B cell (primary cell): ENCODE measurements at regions not wholly inside any gene's neighbourhood (a gene's known extent, or its start where the extent isn't known, plus 50 kb on each side); places are given as distances from the start of the nearest gene placed in this dataset.

ENCODE experiments used
- ATAC-seq: fragments of 200-7000 bp; cut with Tn5 transposase; one replicate; pipeline ENCODE4 v1.10.0; 2021; ENCODE audit warnings: low read depth, mild to moderate bottlenecking, moderate number of reproducible peaks, moderate library complexity
- CTCF ChIA-PET: fragments of 350-600 bp; sonication (Branson Sonifier 250); formaldehyde crosslinking; loops from one replicate; lab custom pipeline; 2021; ENCODE audit warnings: antibody characterized with exemption, inconsistent platforms; lab: Charles Lee
- POLR2A ChIA-PET: fragments of 350-600 bp; sonication (Branson Sonifier 250); formaldehyde crosslinking; loops from one replicate; lab custom pipeline; 2021; ENCODE audit warnings: antibody characterized with exemption; lab: Charles Lee
- DNase-seq: peaks from one replicate; pipeline ENCODE4 v3.0.0; 2013
- H2AFZ ChIP-seq: 2 replicates; pipeline ENCODE4 v1.6.1; 2012; ENCODE audit warnings: mild to moderate bottlenecking, low read depth, low read length; ENCODE audit not compliant: insufficient read depth, poor library complexity, severe bottlenecking
- H3K27ac ChIP-seq, 2 donors: 1 replicate in 1 of 2; 2 replicates in 1 of 2; pipeline ENCODE4 v1.5.1; 2012 to 2013; ENCODE audit warnings: low read length in 2 of 2, mild to moderate bottlenecking in 2 of 2, moderate library complexity in 1 of 2
- H3K27me3 ChIP-seq, 4 experiments: fragments of 200-600 bp in 1 of 4; sonication (generic) in 1 of 4; replicated peaks in 1 of 4; 1 replicate in 2 of 4; 2 replicates in 2 of 4; pipeline versions ENCODE4 v1.6.1 to v1.7.0; 2013 to 2016; ENCODE audit warnings: low read length in 3 of 4, mild to moderate bottlenecking in 2 of 4, mixed read lengths in 1 of 4, moderate library complexity in 1 of 4; ENCODE audit not compliant: insufficient read depth in 4 of 4, control insufficient read depth in 3 of 4; ENCODE audit errors: control extremely low read depth in 1 of 4
- H3K36me3 ChIP-seq, 2 experiments: replicated peaks in 1 of 2; 1 replicate in 1 of 2; 2 replicates in 1 of 2; pipeline versions ENCODE4 v1.6.1 to v1.7.1; 2013; ENCODE audit warnings: low read length in 1 of 2; ENCODE audit not compliant: insufficient read depth in 2 of 2, control insufficient read depth in 1 of 2; ENCODE audit errors: control extremely low read depth in 1 of 2, extremely low read depth in 1 of 2
- H3K4me1 ChIP-seq, 2 donors: fragments of 200-600 bp in 1 of 2; sonication (generic) in 1 of 2; 1 replicate in 1 of 2; 2 replicates in 1 of 2; pipeline versions ENCODE4 v1.5.1 to v1.6.1; 2013 to 2017; ENCODE audit warnings: low read length in 2 of 2; ENCODE audit not compliant: control insufficient read depth in 2 of 2, insufficient read depth in 2 of 2
- H3K4me2 ChIP-seq: replicated peaks from 2 replicates; pipeline ENCODE3; 2012; ENCODE audit warnings: mild to moderate bottlenecking, low read depth, low read length; ENCODE audit not compliant: poor library complexity, severe bottlenecking
- H3K4me3 ChIP-seq, 5 experiments: fragments of 200-600 bp in 1 of 5; sonication (generic) in 1 of 5; 1 replicate in 3 of 5; 2 replicates in 2 of 5; pipeline versions ENCODE4 v1.5.1 to v1.7.0; 2011 to 2016; ENCODE audit warnings: low read length in 4 of 5, mild to moderate bottlenecking in 4 of 5, low read depth in 2 of 5, control low read depth in 1 of 5, moderate library complexity in 1 of 5; ENCODE audit not compliant: insufficient read depth in 1 of 5; ENCODE audit errors: control extremely low read depth in 1 of 5, extremely low read depth in 1 of 5
- H3K79me2 ChIP-seq: fragments of 200-600 bp; sonication (generic); one replicate; pipeline ENCODE4 v1.6.0; 2016; ENCODE audit warnings: low read length; ENCODE audit not compliant: control insufficient read depth, insufficient read depth
- H3K9ac ChIP-seq: fragments of 200-600 bp; sonication (generic); 2 replicates; pipeline ENCODE4 v1.6.1; 2017; ENCODE audit warnings: mild to moderate bottlenecking, low read length, moderate library complexity
- H3K9me3 ChIP-seq, 3 donors: one replicate each; pipeline versions ENCODE4 v1.6.1 to v1.7.1; 2013; ENCODE audit warnings: low read length in 2 of 3; ENCODE audit not compliant: control insufficient read depth in 2 of 3, insufficient read depth in 1 of 3; ENCODE audit errors: control extremely low read depth in 1 of 3
- H4K20me1 ChIP-seq: 2 replicates; pipeline ENCODE4 v1.6.0; 2012; ENCODE audit warnings: mild to moderate bottlenecking, low read length; ENCODE audit not compliant: insufficient read depth, control insufficient read depth, poor library complexity, severe bottlenecking
- H3K27ac Mint-ChIP-seq: one replicate; pipeline ENCODE4 v1.8.0; 2021; ENCODE audit warnings: mixed read lengths
- H3K27me3 Mint-ChIP-seq: one replicate; pipeline ENCODE4 v1.8.0; 2021; ENCODE audit warnings: mixed read lengths
- H3K4me1 Mint-ChIP-seq: one replicate; pipeline ENCODE4 v1.8.0; 2021; ENCODE audit warnings: mixed read lengths
- H3K4me3 Mint-ChIP-seq: one replicate; pipeline ENCODE4 v1.8.0; 2021; ENCODE audit warnings: mixed read lengths
- H3K9me3 Mint-ChIP-seq: one replicate; pipeline ENCODE4 v1.8.0; 2022; ENCODE audit warnings: mixed read lengths; ENCODE audit not compliant: insufficient read depth
- EZH2 ChIP-seq: IDR thresholded peaks from 2 replicates; pipeline ENCODE4 v1.6.1; 2012; ENCODE audit warnings: borderline replicate concordance, low read depth, mild to moderate bottlenecking, moderate library complexity, low read length; ENCODE audit not compliant: insufficient read depth, poor library complexity, severe bottlenecking
- WGBS: methylation state at CpG from one replicate; pipeline ENCODE4 v1.1.5; 2013; ENCODE audit warnings: missing lambda C conversion rate; ENCODE audit not compliant: insufficient coverage; 5-methylcytosine and 5-hydroxymethylcytosine counted together
- intact Hi-C: fragments of 100-400 bp; cut with micrococcal nuclease; formaldehyde crosslinking; loops from one replicate; pipeline ENCODE4 v1.10.0; 2022
- TF ChIP-seq, protein P1 (sequence below): fragments of 200-600 bp; IDR thresholded peaks from one replicate; pipeline ENCODE4 v1.8.0; 2022; ENCODE audit warnings: antibody characterized with exemption, mild to moderate bottlenecking

- Histone ChIP-seq H3K27ac (no peak overlapping the region), H3K79me2 (no peaks in the 10 kb centered on the region), H3K4me1 (no peaks in the 10 kb centered on the region), H3K36me3 (no peaks in the 10 kb centered on the region), H3K4me3 (no peak overlapping the region), H3K4me2 (no peak overlapping the region), H2AFZ (no peak overlapping the region), H4K20me1 (no peaks in the 10 kb centered on the region), H3K9ac (no peak overlapping the region), H3K27me3 (no peaks in the 10 kb centered on the region), H3K9me3 (peaks cover 0 to 3% (median 0%) of the 10 kb centered on the region in 3 donors)
- Mint-ChIP-seq H3K9me3 (no peaks in the 10 kb centered on the region), H3K27me3 (peaks cover 6% of the 10 kb centered on the region), H3K4me3 (no peak overlapping the region), H3K4me1 (peaks cover 5% of the 10 kb centered on the region), H3K27ac (no peak overlapping the region)
- DNase-seq (no peak), ATAC-seq (no peak)
- intact Hi-C loops = no loop called here
- TF ChIP-seq EZH2 = no peak
- TF ChIP-seq, protein P1, sequence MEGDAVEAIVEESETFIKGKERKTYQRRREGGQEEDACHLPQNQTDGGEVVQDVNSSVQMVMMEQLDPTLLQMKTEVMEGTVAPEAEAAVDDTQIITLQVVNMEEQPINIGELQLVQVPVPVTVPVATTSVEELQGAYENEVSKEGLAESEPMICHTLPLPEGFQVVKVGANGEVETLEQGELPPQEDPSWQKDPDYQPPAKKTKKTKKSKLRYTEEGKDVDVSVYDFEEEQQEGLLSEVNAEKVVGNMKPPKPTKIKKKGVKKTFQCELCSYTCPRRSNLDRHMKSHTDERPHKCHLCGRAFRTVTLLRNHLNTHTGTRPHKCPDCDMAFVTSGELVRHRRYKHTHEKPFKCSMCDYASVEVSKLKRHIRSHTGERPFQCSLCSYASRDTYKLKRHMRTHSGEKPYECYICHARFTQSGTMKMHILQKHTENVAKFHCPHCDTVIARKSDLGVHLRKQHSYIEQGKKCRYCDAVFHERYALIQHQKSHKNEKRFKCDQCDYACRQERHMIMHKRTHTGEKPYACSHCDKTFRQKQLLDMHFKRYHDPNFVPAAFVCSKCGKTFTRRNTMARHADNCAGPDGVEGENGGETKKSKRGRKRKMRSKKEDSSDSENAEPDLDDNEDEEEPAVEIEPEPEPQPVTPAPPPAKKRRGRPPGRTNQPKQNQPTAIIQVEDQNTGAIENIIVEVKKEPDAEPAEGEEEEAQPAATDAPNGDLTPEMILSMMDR = no peak
- CTCF ChIA-PET = no interaction called here
- POLR2A ChIA-PET = no interaction called here
- 100% methylated on average over 1 of the region's 1 CpG for WGBS
Measured at GRCh38 chr6:87884203-87884602, 163.4 kb upstream of the SPACA1 start.

DNA sequence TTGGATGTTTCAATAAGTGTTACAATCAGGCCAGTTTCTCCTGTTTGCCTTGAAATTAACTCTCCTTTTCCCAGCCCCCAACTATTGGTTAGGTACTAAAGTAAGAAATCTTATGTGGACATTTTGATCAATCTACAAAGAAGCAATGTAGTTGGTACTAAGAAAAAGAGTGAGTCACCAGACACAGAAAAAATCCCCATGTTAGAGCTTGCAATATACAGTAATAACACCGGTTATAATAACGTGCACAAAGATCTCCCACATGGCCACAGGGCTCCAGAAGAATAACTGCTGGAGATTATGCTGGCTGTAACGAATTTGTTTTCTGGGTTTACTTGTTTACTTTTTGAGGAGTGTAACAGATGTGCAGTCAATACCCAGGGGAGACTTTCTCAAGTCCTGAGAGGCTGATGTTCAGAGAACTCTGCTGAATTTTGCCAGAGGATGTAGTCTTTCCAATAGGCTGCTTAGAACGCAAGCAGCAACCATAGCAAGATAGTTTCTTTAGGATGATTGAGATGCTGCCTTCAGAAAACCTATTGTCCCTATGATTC, 166.2 kb upstream of the SPACA1 start:
- Histone ChIP-seq H4K20me1 (no peaks in the 10 kb centered on the region), H3K27ac (no peak overlapping the region), H3K79me2 (no peaks in the 10 kb centered on the region), H2AFZ (no peak overlapping the region), H3K9ac (no peak overlapping the region), H3K9me3 (no peaks in the 10 kb centered on the region), H3K36me3 (no peaks in the 10 kb centered on the region), H3K4me2 (no peak overlapping the region), H3K4me3 (no peak overlapping the region), H3K4me1 (no peaks in the 10 kb centered on the region), H3K27me3 (peaks cover 0 to 6% (median 0%) of the 10 kb centered on the region in 4 experiments)
- POLR2A ChIA-PET = no interaction called here
- Mint-ChIP-seq H3K9me3 (no peaks in the 10 kb centered on the region), H3K4me3 (no peak overlapping the region), H3K27me3 (peaks cover 17% of the 10 kb centered on the region), H3K27ac (no peak overlapping the region), H3K4me1 (peaks cover 5% of the 10 kb centered on the region)
- DNase-seq (no peak), ATAC-seq (no peak)
- 67% methylated on average over 2 of the region's 4 CpGs for WGBS
- TF ChIP-seq, protein P1 = no peak
- intact Hi-C loops = no loop called here
- CTCF ChIA-PET = no interaction called here
